Dermis microvascular lymphatic vessel endothelial cell (primary cell): ENCODE measurements at regions not wholly inside any gene's neighbourhood (a gene's known extent, or its start where the extent isn't known, plus 50 kb on each side); places are given as distances from the start of the nearest gene placed in this dataset.
"Not testable (repeated sequence)": the region's sequence is repeated elsewhere in the genome, so short reads cannot be mapped to it uniquely, and the experiment has no call there.

ENCODE experiments used
- DNase-seq, 2 donors: peaks; one replicate each; pipeline versions ENCODE4 v3.0.0 to v3.0.0-alpha.2; 2010; ENCODE audit warnings: low read depth in 2 of 2

- no peak for DNase-seq
These were observed 59.2 kb upstream of the ADGRB3 start for GRCh38 chr6:68575765-68576439.

GRCh38 chr6:68572975-68573374, 62.1 kb upstream of the ADGRB3 start:
- no peak for DNase-seq

- no peak for DNase-seq
These were observed 62.6 kb upstream of the ADGRB3 start for GRCh38 chr6:68572525-68572924.

- DNase-seq: no peak
These were observed 75.4 kb upstream of the ADGRB3 start for GRCh38 chr6:68559716-68560115.

GRCh38 chr6:68559070-68559469, 76.0 kb upstream of the ADGRB3 start:
- DNase-seq: no peak

- no peak for DNase-seq
These were observed 88.5 kb upstream of the ADGRB3 start for GRCh38 chr6:68546620-68547019.

GRCh38 chr6:68544450-68544849, 90.6 kb upstream of the ADGRB3 start:
- no peak for DNase-seq

- DNase-seq: no peak
These were observed 101.7 kb upstream of the ADGRB3 start for GRCh38 chr6:68533339-68533795.

GRCh38 chr6:68527691-68528090, 107.4 kb upstream of the ADGRB3 start:
- no peak for DNase-seq

GRCh38 chr6:68506911-68507310, 128.2 kb upstream of the ADGRB3 start:
- DNase-seq: no peak

- no peak for DNase-seq
These were observed 132.1 kb upstream of the ADGRB3 start for GRCh38 chr6:68502946-68503345.

GRCh38 chr6:68497927-68498326, 137.2 kb upstream of the ADGRB3 start:
- no peak for DNase-seq

GRCh38 chr6:68494880-68495279, 140.2 kb upstream of the ADGRB3 start:
- not testable (repeated sequence) for DNase-seq

- no peak for DNase-seq
These were observed 158.5 kb upstream of the ADGRB3 start for GRCh38 chr6:68476611-68477010.

GRCh38 chr6:68473433-68474210, 161.5 kb upstream of the ADGRB3 start:
- no peak for DNase-seq

GRCh38 chr6:68468244-68468884, 166.7 kb upstream of the ADGRB3 start:
- DNase-seq: no peak

- DNase-seq: no peak
These were observed 176.6 kb upstream of the ADGRB3 start for GRCh38 chr6:68458447-68458846.

GRCh38 chr6:68447112-68447511, 188.0 kb upstream of the ADGRB3 start:
- no peak for DNase-seq

GRCh38 chr6:68445926-68446325, 189.2 kb upstream of the ADGRB3 start:
- DNase-seq: no peak

GRCh38 chr6:68443704-68444103, 191.4 kb upstream of the ADGRB3 start:
- DNase-seq: no peak

GRCh38 chr6:68427630-68428029, 207.5 kb upstream of the ADGRB3 start:
- no peak for DNase-seq

- DNase-seq: no peak
These were observed 225.1 kb upstream of the ADGRB3 start for GRCh38 chr6:68410021-68410420.

GRCh38 chr6:68400396-68400795, 234.7 kb upstream of the ADGRB3 start:
- no peak for DNase-seq
